T-helper 1 cell treated with Interleukin-12 subunit alpha and Interleukin-12 subunit beta and Interleukin-4 antibody, amounts not matched to agents 30 ng/mL and 1 ng/mL, for 36 hours (primary cell): ENCODE measurements at regions not wholly inside any gene's neighbourhood (a gene's known extent, or its start where the extent isn't known, plus 50 kb on each side); places are given as distances from the start of the nearest gene placed in this dataset.

Experiments used
- intact Hi-C: fragments of 100-400 bp; cut with micrococcal nuclease; formaldehyde crosslinking; loops from one replicate; pipeline ENCODE4 v1.15.1; 2024

DNA sequence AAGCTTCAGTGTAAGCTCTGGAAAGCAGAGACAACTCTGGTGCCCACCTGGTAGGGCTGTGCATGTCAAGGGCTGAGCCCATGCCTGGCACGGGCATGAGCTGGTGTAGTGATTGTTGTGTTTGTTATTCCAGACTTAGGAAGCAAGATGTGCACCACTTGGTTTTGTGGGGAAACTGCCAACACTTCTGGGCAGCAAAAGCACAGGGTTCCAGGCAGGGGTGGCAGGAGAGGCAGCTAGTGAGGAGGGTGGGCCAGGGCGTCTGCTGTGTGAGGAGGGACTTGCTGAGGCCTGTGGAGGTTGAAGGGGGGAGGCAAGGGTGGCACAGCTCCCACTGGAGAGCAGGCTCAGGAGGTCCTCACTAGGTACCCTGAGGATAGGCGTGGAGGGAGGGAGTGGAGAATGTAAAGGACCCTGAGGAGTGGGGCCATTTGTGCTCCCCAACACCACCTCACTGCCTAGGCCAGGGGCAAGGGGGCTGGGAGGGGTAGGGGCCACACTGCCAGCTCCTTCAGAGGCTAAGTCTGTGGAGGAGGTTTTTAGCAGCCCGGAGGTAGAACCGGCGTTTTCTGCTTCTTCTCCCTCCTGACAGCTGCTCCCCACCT lies 104.0 kb upstream of the POU3F3 start:
- intact Hi-C loops = no loop called here

DNA sequence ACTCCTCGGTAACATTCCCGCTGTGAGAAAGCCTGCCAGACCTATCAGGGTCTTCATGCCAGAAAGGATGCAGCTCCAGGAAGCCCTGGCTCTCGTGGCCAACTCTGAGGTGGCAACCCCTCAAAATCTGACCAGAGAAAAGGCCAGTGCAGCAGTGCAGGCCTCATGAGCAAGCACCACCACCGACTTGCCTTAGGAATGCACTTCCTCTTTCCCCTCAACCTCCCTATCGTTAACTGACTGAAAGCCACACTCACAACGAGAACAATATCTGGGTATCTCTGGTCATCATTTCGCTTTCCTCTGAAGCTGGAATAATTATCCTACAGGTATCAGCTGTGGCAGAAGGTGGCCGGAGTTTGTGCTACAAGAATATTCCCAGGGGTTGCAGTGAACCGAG lies 101.4 kb upstream of the POU3F3 start:
- intact Hi-C loops = no loop called here

DNA sequence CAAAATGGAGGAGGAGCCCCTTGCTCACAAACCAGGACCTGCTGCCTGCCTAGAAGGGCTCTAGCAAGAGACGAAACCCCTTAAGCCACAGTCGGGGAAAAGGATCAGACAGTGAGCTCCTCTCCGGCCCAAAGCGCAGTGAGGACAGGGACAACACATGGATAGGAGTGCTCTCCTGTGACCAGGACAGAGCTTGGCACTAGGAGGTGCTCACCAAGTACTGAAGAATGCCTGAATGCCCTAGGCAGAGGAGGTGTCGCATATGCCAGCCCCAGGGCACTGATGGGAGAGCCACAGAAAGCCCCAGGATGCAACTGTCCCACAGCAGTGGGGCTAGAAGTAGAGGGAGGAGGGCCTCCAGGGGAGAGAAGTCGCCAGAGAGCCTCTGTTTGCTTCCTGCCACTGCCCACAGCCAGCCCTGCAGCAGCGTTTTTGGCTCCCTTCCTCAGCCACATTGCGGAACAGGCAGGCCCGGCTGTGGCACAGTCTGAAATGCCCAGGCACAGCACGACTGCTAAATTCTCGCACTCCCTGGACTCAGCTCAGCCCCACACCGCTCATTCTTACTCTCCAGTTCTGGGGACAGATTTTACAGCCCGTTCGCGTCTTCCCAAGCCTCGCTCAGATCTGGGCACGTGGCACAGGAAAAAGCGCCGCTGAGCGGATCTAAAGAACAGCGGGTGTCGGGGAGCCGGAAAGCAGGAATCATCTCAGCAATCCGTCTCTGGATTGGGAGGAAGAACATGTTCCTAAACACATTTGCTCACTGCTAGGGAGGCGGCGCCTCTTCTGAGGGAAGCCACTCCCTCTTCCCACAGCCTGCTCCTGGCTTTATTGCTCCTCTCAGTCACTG lies 98.7 kb upstream of the POU3F3 start:
- intact Hi-C loops = no loop called here

DNA sequence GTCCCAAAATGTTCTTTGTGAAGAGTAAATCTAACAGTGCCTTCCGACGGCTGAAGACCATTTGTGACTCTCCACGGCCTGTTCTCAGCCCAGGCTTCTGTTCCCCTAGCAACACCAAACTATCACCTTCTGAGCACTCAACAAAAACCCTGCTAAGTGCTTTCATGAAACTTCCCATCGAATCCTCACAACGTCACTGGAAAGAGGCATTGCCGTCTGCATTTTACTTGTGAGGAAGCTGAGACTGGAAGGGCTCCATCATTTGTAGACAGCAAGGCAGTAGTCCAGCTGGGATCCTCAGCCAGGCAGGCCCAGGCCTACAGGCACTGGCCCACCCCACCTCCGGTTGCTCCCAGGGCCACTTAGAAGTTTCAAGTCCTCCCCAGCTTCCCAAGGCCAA lies 97.8 kb upstream of the POU3F3 start:
- intact Hi-C loops = no loop called here

- intact Hi-C loops = no loop called here
Observed at GRCh38 chr2:104757056-104757455, 96.9 kb upstream of the POU3F3 start.

DNA sequence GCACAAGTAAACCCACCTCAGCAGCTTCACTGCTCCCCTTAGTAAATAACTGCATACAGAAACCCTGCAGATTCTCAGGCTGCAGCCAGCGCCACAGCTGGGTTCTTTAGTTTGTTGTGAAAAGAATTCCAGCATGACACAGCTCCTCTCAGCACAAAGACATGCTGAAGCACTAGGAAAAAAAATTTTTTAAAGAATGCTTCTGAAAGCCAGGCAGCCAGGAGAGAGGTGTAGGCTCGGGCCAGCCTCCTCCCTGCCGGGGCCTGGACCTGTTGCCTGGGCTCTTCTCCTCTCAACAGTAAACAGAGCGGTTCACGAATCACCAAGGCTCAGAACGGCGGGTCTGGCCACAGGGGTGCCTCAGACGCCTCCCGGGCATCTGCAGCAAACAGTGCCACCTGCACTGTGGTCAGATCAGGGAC lies 95.7 kb upstream of the POU3F3 start:
- intact Hi-C loops = no loop called here

GRCh38 chr2:104762031-104762430 lies 91.9 kb upstream of the POU3F3 start:
- intact Hi-C loops = no loop called here

- intact Hi-C loops = no loop called here
Observed at GRCh38 chr2:104766683-104767082, 87.2 kb upstream of the POU3F3 start.

DNA sequence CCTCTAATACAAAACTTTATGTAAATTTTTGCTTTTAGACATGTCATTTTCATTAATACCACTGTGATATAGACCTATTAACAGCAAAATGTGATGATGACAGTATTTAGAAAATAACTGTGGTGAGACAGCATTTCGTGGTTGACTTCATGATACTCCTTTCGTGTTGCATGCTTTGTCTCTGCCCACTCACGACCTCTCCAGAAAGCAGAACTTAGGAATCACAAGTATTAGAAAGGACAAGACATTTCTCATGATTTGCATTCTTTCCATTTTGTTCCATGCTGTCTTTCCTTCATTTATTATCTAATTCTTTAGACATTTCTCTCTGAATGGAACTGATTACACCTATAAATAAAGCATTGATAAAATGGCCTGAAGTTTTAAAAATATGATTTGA lies 85.2 kb upstream of the POU3F3 start:
- intact Hi-C loops = no loop called here

- intact Hi-C loops = no loop called here
Observed at GRCh38 chr2:104769096-104769495, 84.8 kb upstream of the POU3F3 start.

GRCh38 chr2:104772996-104773395 lies 80.9 kb upstream of the POU3F3 start:
- intact Hi-C loops = no loop called here

DNA sequence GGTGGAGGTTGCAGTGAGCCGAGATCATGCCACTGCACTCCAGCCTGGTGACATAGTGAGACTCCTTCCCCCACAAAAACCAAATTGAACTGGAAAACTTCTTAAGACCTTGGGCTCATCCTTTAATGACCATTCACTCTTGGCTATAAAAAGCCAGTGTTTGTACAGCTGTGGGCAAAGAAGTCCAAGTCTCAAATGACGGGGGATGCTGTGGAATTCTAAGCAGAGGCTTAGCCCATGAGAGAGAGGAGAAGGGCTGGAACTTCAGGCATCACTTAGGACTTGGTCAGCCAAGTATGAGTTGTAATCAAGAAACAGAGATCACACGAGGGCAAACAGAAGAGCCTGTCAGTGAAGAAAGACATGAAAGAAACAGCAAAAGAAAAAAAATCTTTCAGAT lies 79.3 kb upstream of the POU3F3 start:
- intact Hi-C loops = no loop called here

DNA sequence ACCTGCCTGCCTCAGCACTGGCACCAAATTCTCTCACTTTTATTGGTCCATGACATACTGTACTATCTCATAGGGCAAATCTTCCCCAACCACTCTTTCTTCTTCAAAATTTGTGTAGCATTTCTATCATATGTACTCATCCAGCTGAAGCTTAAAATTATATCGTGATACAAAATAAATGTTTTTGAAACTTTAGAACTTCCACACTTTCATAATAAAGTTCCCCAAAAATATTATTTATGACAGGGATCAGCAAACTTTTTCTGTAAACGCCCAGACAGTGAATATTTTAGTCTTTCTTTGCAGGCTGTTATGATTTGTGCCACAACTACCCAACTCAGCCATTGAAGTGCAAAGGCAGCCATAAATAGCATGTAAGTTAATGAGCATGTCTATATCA lies 76.2 kb upstream of the POU3F3 start:
- intact Hi-C loops = no loop called here

DNA sequence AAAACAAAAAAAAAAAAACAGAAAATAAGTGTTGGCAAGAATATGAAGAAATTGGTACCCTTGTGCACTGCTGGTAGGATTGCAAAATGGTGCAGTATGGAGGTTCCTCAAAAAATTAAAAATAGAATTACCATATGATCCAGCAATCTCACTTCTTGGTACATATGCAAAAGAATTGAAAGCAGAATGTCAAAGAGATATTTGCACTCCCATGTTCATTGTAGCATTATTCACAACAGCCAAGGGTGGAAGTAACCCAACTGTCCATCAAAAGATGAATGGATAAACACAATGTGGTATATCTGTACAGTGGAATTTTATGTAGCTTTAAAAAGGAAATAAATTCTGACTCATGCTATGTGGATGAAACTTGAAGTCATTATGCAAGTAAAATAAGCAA lies 72.8 kb upstream of the POU3F3 start:
- intact Hi-C loops = no loop called here

DNA sequence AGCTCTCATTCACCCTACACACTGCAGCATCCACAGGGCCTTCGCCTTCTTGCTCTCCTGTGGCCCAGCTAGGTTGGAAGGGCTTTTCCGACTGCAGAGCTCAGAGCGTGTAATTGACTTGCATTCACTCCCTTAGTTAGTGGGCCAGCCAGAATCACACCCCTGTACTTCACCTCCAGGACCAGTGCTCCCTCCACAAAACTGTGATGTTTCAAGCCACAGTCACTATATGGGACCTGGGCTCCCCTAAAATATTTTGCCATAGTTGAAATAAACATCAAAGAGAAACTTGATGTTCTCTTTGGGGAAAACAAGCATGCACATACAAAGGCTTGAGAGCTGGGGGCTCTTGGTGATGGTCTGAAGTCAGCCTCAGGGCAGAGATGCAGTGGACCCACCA lies 69.7 kb upstream of the POU3F3 start:
- intact Hi-C loops = no loop called here

DNA sequence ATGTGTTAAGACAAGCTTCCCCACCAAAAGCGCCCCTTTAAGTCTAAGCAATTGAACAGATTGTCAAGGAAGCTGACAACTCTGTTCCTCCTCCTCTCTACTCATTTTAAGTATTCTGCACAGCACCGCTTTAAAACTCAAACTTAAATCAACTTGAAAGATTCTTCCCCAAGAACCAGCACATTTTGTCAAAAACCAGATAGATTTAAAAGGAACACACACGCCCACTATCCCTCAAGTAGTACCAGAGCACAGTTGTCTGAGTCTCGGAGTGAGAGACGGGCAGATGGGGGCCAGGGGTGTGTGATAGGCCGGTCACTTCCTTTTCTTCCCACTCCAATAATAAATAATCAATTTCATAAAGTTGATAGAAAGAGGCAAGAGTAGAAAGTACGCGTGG lies 67.7 kb upstream of the POU3F3 start:
- intact Hi-C loops = no loop called here

DNA sequence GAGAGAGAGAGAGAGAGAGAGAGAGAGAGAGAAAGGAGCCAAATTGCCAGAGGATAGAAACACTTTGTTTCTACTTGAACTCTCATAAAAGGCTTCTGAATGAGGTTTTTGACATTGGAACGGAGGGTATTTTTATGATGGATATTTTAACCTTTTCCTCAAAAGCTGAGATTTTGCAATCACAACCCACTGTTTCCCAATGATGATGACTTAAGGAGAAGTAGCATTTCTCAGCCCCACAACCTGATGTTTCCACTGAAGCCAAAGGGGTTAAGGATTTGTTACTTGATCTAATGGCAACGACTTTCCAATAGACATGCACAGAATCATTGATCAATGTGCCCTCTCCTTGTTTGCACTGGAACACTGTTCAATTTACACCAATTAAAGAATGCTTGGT lies 67.1 kb upstream of the POU3F3 start:
- intact Hi-C loops = no loop called here

DNA sequence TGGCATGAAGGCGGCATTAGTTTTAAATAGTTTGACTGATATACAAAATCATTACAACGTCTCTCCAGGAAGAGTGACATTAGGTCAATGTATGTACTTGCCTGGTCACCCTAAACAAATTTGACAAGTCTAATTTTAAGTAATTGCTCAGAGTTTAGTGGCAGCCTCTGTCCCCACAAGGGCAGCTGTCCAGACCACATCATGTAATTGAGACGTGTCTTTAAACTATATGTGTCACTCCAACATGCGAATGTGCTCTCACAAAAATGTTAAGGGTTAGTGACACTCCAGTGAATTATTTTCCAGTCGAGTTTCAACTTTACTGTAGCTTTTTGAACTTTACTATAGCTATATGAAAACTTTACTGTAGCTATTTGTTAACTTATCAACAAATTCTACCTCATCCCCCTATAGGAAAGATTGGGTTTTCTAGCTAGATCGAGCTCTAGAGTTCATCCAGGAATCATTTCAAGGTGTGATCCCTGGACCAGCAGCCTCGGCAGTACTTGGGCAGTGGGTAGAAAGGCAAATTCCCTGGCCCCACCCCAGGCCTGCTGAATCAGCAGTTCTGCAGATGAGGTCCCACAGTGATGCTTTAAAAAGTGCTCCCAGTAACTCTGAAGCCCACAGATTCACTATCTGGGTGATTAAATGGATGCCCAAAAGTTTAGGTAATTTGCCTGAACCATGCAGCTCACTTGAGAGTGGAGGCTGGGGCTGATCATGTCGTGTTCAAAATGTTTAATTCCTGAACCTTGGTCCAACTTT lies 66.4 kb upstream of the POU3F3 start:
- intact Hi-C loops = no loop called here

- intact Hi-C loops = no loop called here
Observed at GRCh38 chr2:104788742-104789455, 65.0 kb upstream of the POU3F3 start.

- intact Hi-C loops = no loop called here
Observed at GRCh38 chr2:104790100-104790811, 63.7 kb upstream of the POU3F3 start.

GRCh38 chr2:104790901-104791495 lies 62.9 kb upstream of the POU3F3 start:
- intact Hi-C loops = no loop called here
